Sigmoid colon (tissue), 6 donors: ENCODE measurements at regions not wholly inside any gene's neighbourhood (a gene's known extent, or its start where the extent isn't known, plus 50 kb on each side); places are given as distances from the start of the nearest gene placed in this dataset.

Experiments
- DNase-seq: peaks from one replicate; pipeline ENCODE4 v3.0.0-alpha.2; 2019
- H3K27ac ChIP-seq, 4 donors: fragments of 200-600 bp; sonication (generic); one replicate each; pipeline ENCODE4 v1.5.1; 2016 to 2019; ENCODE audit warnings: mild to moderate bottlenecking in 1 of 4
- H3K27me3 ChIP-seq, 3 donors: fragments of 200-600 bp; sonication (generic); one replicate each; pipeline ENCODE4 v1.5.1; 2019; ENCODE audit warnings: mild to moderate bottlenecking in 1 of 3
- H3K36me3 ChIP-seq, 4 donors: fragments of 200-600 bp; sonication (generic); one replicate each; pipeline ENCODE4 v1.5.1; 2016 to 2019
- H3K4me1 ChIP-seq, 4 donors: fragments of 200-600 bp; sonication (generic); one replicate each; pipeline ENCODE4 v1.5.1; 2017 to 2019
- H3K4me3 ChIP-seq, 4 donors: fragments of 200-600 bp; sonication (generic); one replicate each; pipeline ENCODE4 v1.5.1; 2017 to 2019; ENCODE audit warnings: mild to moderate bottlenecking in 2 of 4, moderate library complexity in 1 of 4
- H3K9me3 ChIP-seq, 4 donors: fragments of 200-600 bp in 3 of 4; sonication (generic) in 3 of 4; one replicate each; pipeline versions ENCODE4 v1.5.1 to v1.6.1; 2013 to 2019
- CTCF ChIP-seq, 4 experiments: fragments of 450-650 bp in 3 of 4; fragments of 200-600 bp in 1 of 4; IDR thresholded peaks; one replicate each; pipeline ENCODE4 v1.5.1; 2016 to 2019; ENCODE audit warnings: antibody characterized with exemption in 4 of 4, mild to moderate bottlenecking in 3 of 4, moderate library complexity in 2 of 4
- EP300 ChIP-seq, 4 donors: sonication (generic); formaldehyde crosslinking; IDR thresholded peaks; one replicate each; pipeline ENCODE4 v1.6.1; 2017; ENCODE audit warnings: antibody characterized with exemption in 4 of 4
- POLR2A ChIP-seq, 2 donors: fragments of 450-650 bp; IDR thresholded peaks; one replicate each; pipeline ENCODE4 v1.6.1; 2016; ENCODE audit warnings: antibody characterized with exemption in 2 of 2, mild to moderate bottlenecking in 2 of 2, moderate library complexity in 2 of 2
- POLR2AphosphoS5 ChIP-seq, 4 donors: sonication (generic); formaldehyde crosslinking; IDR thresholded peaks; one replicate each; pipeline ENCODE4 v1.6.1; 2017; ENCODE audit warnings: antibody characterized with exemption in 4 of 4
- WGBS, 2 donors: extraction: QIAGEN DNeasy Blood & Tissue Kit; methylation state at CpG; one replicate each; pipeline ENCODE4 v1.1.7; 2013; 5-methylcytosine and 5-hydroxymethylcytosine counted together
- intact Hi-C: fragments of 100-400 bp; cut with DNase I; formaldehyde crosslinking; loops from one replicate; pipeline ENCODE4 v1.15.1; 2023
- donor health status: healthy with polysubstance abuse.
- donor health status: healthy.

GRCh38 chr12:75939016-75939642 lies 92.4 kb downstream of the PHLDA1 start:
- no peak overlapping the region for H3K4me3 ChIP-seq
- no peaks in the 10 kb centered on the region for H3K4me1 ChIP-seq
- intact Hi-C loops, result no loop called here
- H3K36me3 ChIP-seq, result no peaks in the 10 kb centered on the region
- no peaks in the 10 kb centered on the region for H3K27me3 ChIP-seq
- H3K9me3 ChIP-seq, result no peaks in the 10 kb centered on the region
- TF ChIP-seq CTCF (IDR thresholded peaks at IDR 0.05) (no peak), POLR2AphosphoS5 (IDR thresholded peaks at IDR 0.05) (no peak), POLR2A (IDR thresholded peaks at IDR 0.05) (no peak), EP300 (IDR thresholded peaks at IDR 0.05) (no peak)
- WGBS, 2 donors, result 72 to 85% methylated on average over 5 of the region's 5 CpGs
- H3K27ac ChIP-seq, result no peak overlapping the region
- no peak for DNase-seq

- WGBS, 2 donors, result 85 to 86% methylated on average over 2 of the region's 2 CpGs
- H3K36me3 ChIP-seq, result no peaks in the 10 kb centered on the region
These were observed 93.4 kb downstream of the PHLDA1 start for GRCh38 chr12:75938189-75938588.

GRCh38 chr12:75937486-75937885 lies 94.1 kb downstream of the PHLDA1 start:
- no peaks in the 10 kb centered on the region for H3K36me3 ChIP-seq
- WGBS, 2 donors, result 85 to 92% methylated on average over 1 of the region's 1 CpG
- intact Hi-C loops, result no loop called here

More at GRCh38 chr12:75938189-75938588, 93.4 kb downstream of the PHLDA1 start:
- H3K27me3 ChIP-seq, result no peaks in the 10 kb centered on the region
- intact Hi-C loops, result no loop called here
- TF ChIP-seq EP300 (IDR thresholded peaks at IDR 0.05), result no peak
- no peak for TF ChIP-seq CTCF (IDR thresholded peaks at IDR 0.05)
- no peak for TF ChIP-seq POLR2A (IDR thresholded peaks at IDR 0.05)
- no peak for TF ChIP-seq POLR2AphosphoS5 (IDR thresholded peaks at IDR 0.05)
- no peak overlapping the region for H3K27ac ChIP-seq
- H3K4me1 ChIP-seq, result no peaks in the 10 kb centered on the region
- no peak overlapping the region for H3K4me3 ChIP-seq
- H3K9me3 ChIP-seq, result no peaks in the 10 kb centered on the region
- DNase-seq, result no peak

GRCh38 chr12:75936515-75937440 lies 94.8 kb downstream of the PHLDA1 start:
- no peak for DNase-seq
- Histone ChIP-seq H3K4me1 (no peaks in the 10 kb centered on the region), H3K27ac (no peak overlapping the region), H3K27me3 (no peaks in the 10 kb centered on the region), H3K9me3 (no peaks in the 10 kb centered on the region), H3K36me3 (no peaks in the 10 kb centered on the region), H3K4me3 (no peak overlapping the region)
- intact Hi-C loops, result no loop called here
- TF ChIP-seq POLR2AphosphoS5 (IDR thresholded peaks at IDR 0.05) (no peak), EP300 (IDR thresholded peaks at IDR 0.05) (no peak)
- WGBS, 2 donors, result 87 to 95% methylated on average over 5 of the region's 5 CpGs

More at GRCh38 chr12:75937486-75937885, 94.1 kb downstream of the PHLDA1 start:
- no peaks in the 10 kb centered on the region for H3K9me3 ChIP-seq
- no peak overlapping the region for H3K27ac ChIP-seq
- no peak for TF ChIP-seq POLR2AphosphoS5 (IDR thresholded peaks at IDR 0.05)
- TF ChIP-seq POLR2A (IDR thresholded peaks at IDR 0.05), result no peak
- no peak for TF ChIP-seq CTCF (IDR thresholded peaks at IDR 0.05)
- TF ChIP-seq EP300 (IDR thresholded peaks at IDR 0.05), result no peak
- no peaks in the 10 kb centered on the region for H3K27me3 ChIP-seq
- no peak for DNase-seq
- no peaks in the 10 kb centered on the region for H3K4me1 ChIP-seq
- H3K4me3 ChIP-seq, result no peak overlapping the region

- DNase-seq, result no peak
- no peak overlapping the region for H3K27ac ChIP-seq
- intact Hi-C loops, result no loop called here
These were observed 95.9 kb downstream of the PHLDA1 start for GRCh38 chr12:75935539-75936242.

More at GRCh38 chr12:75935539-75936242, 95.9 kb downstream of the PHLDA1 start:
- Histone ChIP-seq H3K4me1 (no peaks in the 10 kb centered on the region), H3K36me3 (no peaks in the 10 kb centered on the region), H3K4me3 (no peak overlapping the region), H3K27me3 (no peaks in the 10 kb centered on the region), H3K9me3 (no peaks in the 10 kb centered on the region)
- TF ChIP-seq CTCF (IDR thresholded peaks at IDR 0.05) (no peak), POLR2AphosphoS5 (IDR thresholded peaks at IDR 0.05) (no peak), POLR2A (IDR thresholded peaks at IDR 0.05) (no peak), EP300 (IDR thresholded peaks at IDR 0.05) (no peak)
- 89 to 94% methylated on average over 3 of the region's 3 CpGs for WGBS, 2 donors
